Body of pancreas (tissue), 4 donors: ENCODE measurements at regions not wholly inside any gene's neighbourhood (a gene's known extent, or its start where the extent isn't known, plus 50 kb on each side); places are given as distances from the start of the nearest gene placed in this dataset.

Source experiments
- ATAC-seq: fragments of 150-250 bp; one replicate; pipeline ENCODE4 v1.9.1; 2016
- DNase-seq, 4 donors: peaks; one replicate each; pipeline ENCODE4 v3.0.0-alpha.2; 2019
- H3K27ac ChIP-seq, 4 donors: fragments of 200-600 bp; sonication (generic); 1 replicate in 3 of 4; 2 replicates in 1 of 4; pipeline versions ENCODE4 v1.5.1 to v1.6.1; 2016 to 2019; ENCODE audit warnings: mild to moderate bottlenecking in 1 of 4, mixed read lengths in 1 of 4, moderate library complexity in 1 of 4
- H3K27me3 ChIP-seq, 2 donors: fragments of 200-600 bp; sonication (generic); one replicate each; pipeline ENCODE4 v1.6.0; 2016; ENCODE audit warnings: mild to moderate bottlenecking in 1 of 2
- H3K36me3 ChIP-seq, 2 donors: fragments of 200-600 bp; sonication (generic); replicated peaks in 1 of 2; 2 replicates each; pipeline ENCODE4 v1.5.1; 2016; ENCODE audit warnings: low read depth in 2 of 2; ENCODE audit not compliant: insufficient read depth in 1 of 2
- H3K4me1 ChIP-seq: fragments of 200-600 bp; sonication (generic); one replicate; pipeline ENCODE4 v1.6.0; 2016
- H3K4me3 ChIP-seq, 2 donors: fragments of 200-600 bp; sonication (generic); 1 replicate in 1 of 2; 2 replicates in 1 of 2; pipeline ENCODE4 v1.5.1; 2016 to 2019
- H3K9me3 ChIP-seq, 3 donors: fragments of 200-600 bp; sonication (generic); 1 replicate in 2 of 3; 2 replicates in 1 of 3; pipeline ENCODE4 v1.5.1; 2016
- CTCF ChIP-seq, 7 experiments: fragments of 450-650 bp in 4 of 7; fragments of 200-600 bp in 3 of 7; sonication (generic) in 3 of 7; IDR thresholded peaks; one replicate each; pipeline ENCODE4 v1.5.1; 2016 to 2019; ENCODE audit warnings: antibody characterized with exemption in 7 of 7
- POLR2A ChIP-seq, 3 donors: fragments of 450-650 bp; IDR thresholded peaks; one replicate each; pipeline ENCODE4 v1.6.1; 2016; ENCODE audit warnings: antibody characterized with exemption in 3 of 3, mild to moderate bottlenecking in 2 of 3
- WGBS, 2 donors: methylation state at CpG; one replicate each; pipeline ENCODE4 v1.1.5; 2017; 5-methylcytosine and 5-hydroxymethylcytosine counted together
- intact Hi-C: fragments of 100-400 bp; cut with DNase I; formaldehyde crosslinking; loops from one replicate; pipeline ENCODE4 v1.15.1; 2023

GRCh38 chr9:13607481-13608441, 328.3 kb upstream of the MPDZ start:
- DNase-seq = no peak
- WGBS, 2 donors = 23 to 31% methylated on average over 6 of the region's 6 CpGs
- Histone ChIP-seq H3K4me1 (no peaks in the 10 kb centered on the region), H3K36me3 (no peaks in the 10 kb centered on the region), H3K27ac (no peak overlapping the region), H3K9me3 (no peaks in the 10 kb centered on the region), H3K27me3 (no peaks in the 10 kb centered on the region), H3K4me3 (no peak overlapping the region)
- intact Hi-C loops = no loop called here
- ATAC-seq = no peak
- no peak for TF ChIP-seq CTCF (IDR thresholded peaks at IDR 0.05)
- no peak for TF ChIP-seq POLR2A (IDR thresholded peaks at IDR 0.05)

- Histone ChIP-seq H3K36me3 (no peaks in the 10 kb centered on the region), H3K4me3 (no peak overlapping the region), H3K27me3 (no peaks in the 10 kb centered on the region), H3K9me3 (no peaks in the 10 kb centered on the region), H3K4me1 (no peaks in the 10 kb centered on the region), H3K27ac (no peak overlapping the region)
- intact Hi-C loops = no loop called here
- ATAC-seq = no peak
- TF ChIP-seq CTCF (IDR thresholded peaks at IDR 0.05) (no peak), POLR2A (IDR thresholded peaks at IDR 0.05) (no peak)
- 13 to 18% methylated on average over 5 of the region's 5 CpGs for WGBS, 2 donors
- no peak for DNase-seq
These were observed 327.1 kb upstream of the MPDZ start for GRCh38 chr9:13606586-13606985.

- 70 to 74% methylated on average over 3 of the region's 3 CpGs for whole genome bisulfite sequencing, 2 donors
- DNase-seq (no peak), ATAC-seq (no peak)
- no peak for TF ChIP-seq CTCF (IDR thresholded peaks at IDR 0.05)
- TF ChIP-seq POLR2A (IDR thresholded peaks at IDR 0.05) = no peak
- intact Hi-C loops = no loop called here
- H3K27me3 ChIP-seq = no peaks in the 10 kb centered on the region
- no peaks in the 10 kb centered on the region for H3K4me1 ChIP-seq
- H3K36me3 ChIP-seq = no peaks in the 10 kb centered on the region
- H3K9me3 ChIP-seq = no peaks in the 10 kb centered on the region
- no peak overlapping the region for H3K27ac ChIP-seq
- H3K4me3 ChIP-seq = no peak overlapping the region
These were observed 324.4 kb upstream of the MPDZ start for GRCh38 chr9:13603921-13604320.

- DNase-seq (no peak), ATAC-seq (no peak)
- no peaks in the 10 kb centered on the region for H3K9me3 ChIP-seq
- no peak for TF ChIP-seq POLR2A (IDR thresholded peaks at IDR 0.05)
- no peak for TF ChIP-seq CTCF (IDR thresholded peaks at IDR 0.05)
- no peak overlapping the region for H3K27ac ChIP-seq
- no peaks in the 10 kb centered on the region for H3K27me3 ChIP-seq
- H3K4me1 ChIP-seq = no peaks in the 10 kb centered on the region
- intact Hi-C loops = no loop called here
- H3K4me3 ChIP-seq = no peak overlapping the region
- no peaks in the 10 kb centered on the region for H3K36me3 ChIP-seq
These were observed 319.2 kb upstream of the MPDZ start for GRCh38 chr9:13598738-13599137.

GRCh38 chr9:13597427-13597826, 317.9 kb upstream of the MPDZ start:
- no peak for TF ChIP-seq CTCF (IDR thresholded peaks at IDR 0.05)
- Histone ChIP-seq H3K27ac (no peak overlapping the region), H3K27me3 (no peaks in the 10 kb centered on the region), H3K4me3 (no peak overlapping the region), H3K36me3 (no peaks in the 10 kb centered on the region), H3K9me3 (no peaks in the 10 kb centered on the region), H3K4me1 (no peaks in the 10 kb centered on the region)
- DNase-seq = no peak
- intact Hi-C loops = no loop called here
- ATAC-seq = no peak
- 57 to 66% methylated on average over 5 of the region's 5 CpGs for WGBS, 2 donors
